ENCODE measurements at regions not wholly inside any gene's neighbourhood (a gene's known extent, or its start where the extent isn't known, plus 50 kb on each side); places are given as distances from the start of the nearest gene placed in this dataset.

- TF ChIP-seq POLR2AphosphoS5 (IDR thresholded peaks at IDR 0.05; ENCODE audit: insufficient read depth in 1 of 2, low read depth in 1 of 2) (no peak), POLR2A (IDR thresholded peaks at IDR 0.05) (no peak)
Measured at GRCh38 chr3:44045476-44046275, 196.0 kb upstream of the TOPAZ1 start.

Measured in vagina (tissue), 2 donors.